Liver (tissue), 8 donors: ENCODE measurements at regions not wholly inside any gene's neighbourhood (a gene's known extent, or its start where the extent isn't known, plus 50 kb on each side); places are given as distances from the start of the nearest gene placed in this dataset.

Source experiments
- DNase-seq: peaks from one replicate; pipeline ENCODE4 v3.0.0-alpha.2; 2017; ENCODE audit warnings: low spot score
- H3K27ac ChIP-seq, 2 donors: one replicate each; pipeline ENCODE4 v1.7.0; 2013; ENCODE audit warnings: inconsistent platforms in 2 of 2, low read length in 2 of 2, control low read depth in 1 of 2, low read depth in 1 of 2, mild to moderate bottlenecking in 1 of 2
- H3K27me3 ChIP-seq, 4 donors: one replicate each; pipeline versions ENCODE4 v1.6.1 to v1.7.0; 2013; ENCODE audit warnings: low read length in 3 of 4, inconsistent platforms in 1 of 4, mild to moderate bottlenecking in 1 of 4, moderate library complexity in 1 of 4; ENCODE audit not compliant: control insufficient read depth in 4 of 4, insufficient read depth in 4 of 4
- H3K36me3 ChIP-seq, 4 donors: one replicate each; pipeline versions ENCODE4 v1.6.1 to v1.7.0; 2013; ENCODE audit warnings: low read length in 3 of 4, mild to moderate bottlenecking in 3 of 4, low read depth in 1 of 4, moderate library complexity in 1 of 4; ENCODE audit not compliant: control insufficient read depth in 4 of 4, insufficient read depth in 3 of 4
- H3K4me1 ChIP-seq, 4 donors: one replicate each; pipeline versions ENCODE4 v1.6.1 to v1.7.0; 2013; ENCODE audit warnings: low read length in 3 of 4, mild to moderate bottlenecking in 3 of 4, moderate library complexity in 1 of 4; ENCODE audit not compliant: control insufficient read depth in 4 of 4, insufficient read depth in 4 of 4
- H3K4me3 ChIP-seq, 3 donors: one replicate each; pipeline versions ENCODE4 v1.6.1 to v1.7.0; 2013; ENCODE audit warnings: low read length in 3 of 3, control low read depth in 1 of 3, low read depth in 1 of 3, mild to moderate bottlenecking in 1 of 3
- H3K9ac ChIP-seq, 2 donors: one replicate each; pipeline ENCODE4 v1.7.0; 2013; ENCODE audit warnings: low read length in 2 of 2, mild to moderate bottlenecking in 2 of 2, moderate library complexity in 2 of 2, control low read depth in 1 of 2, low read depth in 1 of 2
- H3K9me3 ChIP-seq, 4 donors: one replicate each; pipeline versions ENCODE4 v1.6.1 to v1.7.0; 2013; ENCODE audit warnings: low read length in 3 of 4; ENCODE audit not compliant: control insufficient read depth in 4 of 4
- ATF3 ChIP-seq: IDR thresholded peaks from 2 replicates; pipeline ENCODE4 v1.6.1; 2016; ENCODE audit warnings: antibody characterized with exemption
- CTCF ChIP-seq: fragments of 150-350 bp; IDR thresholded peaks from 2 replicates; pipeline ENCODE4 v1.5.1; 2017; ENCODE audit warnings: improper control_type of control experiment, low read depth, low read length; ENCODE audit not compliant: missing input control
- EGR1 ChIP-seq, 2 donors: IDR thresholded peaks; 2 replicates each; pipeline ENCODE4 v1.6.1; 2016 to 2018; ENCODE audit warnings: antibody characterized with exemption in 2 of 2, low read depth in 2 of 2
- FOXA1 ChIP-seq: IDR thresholded peaks from 2 replicates; pipeline ENCODE4 v1.6.1; 2016; ENCODE audit warnings: antibody characterized with exemption
- FOXA2 ChIP-seq: IDR thresholded peaks from 2 replicates; pipeline ENCODE4 v1.6.1; 2016; ENCODE audit warnings: antibody characterized with exemption
- GABPA ChIP-seq, 2 donors: IDR thresholded peaks in 1 of 2; conservative IDR thresholded peaks in 1 of 2; 2 replicates each; pipeline ENCODE4 v1.6.1; 2016; ENCODE audit warnings: antibody characterized with exemption in 2 of 2, mild to moderate bottlenecking in 1 of 2, moderate library complexity in 1 of 2
- HNF4A ChIP-seq, 2 donors: conservative IDR thresholded peaks; 2 replicates each; pipeline ENCODE4 v1.6.1; 2016; ENCODE audit warnings: antibody characterized with exemption in 2 of 2, mild to moderate bottlenecking in 2 of 2
- HNF4G ChIP-seq: IDR thresholded peaks from 2 replicates; pipeline ENCODE4 v1.6.1; 2016; ENCODE audit warnings: antibody characterized with exemption
- JUND ChIP-seq, 2 donors: IDR thresholded peaks; 2 replicates each; pipeline ENCODE4 v1.6.1; 2016; ENCODE audit warnings: antibody characterized with exemption in 2 of 2
- MAX ChIP-seq: IDR thresholded peaks from 2 replicates; pipeline ENCODE4 v1.6.1; 2016; ENCODE audit warnings: antibody characterized with exemption
- NR2F2 ChIP-seq: IDR thresholded peaks from 2 replicates; pipeline ENCODE4 v1.6.1; 2016; ENCODE audit warnings: antibody characterized with exemption
- RAD21 ChIP-seq, 2 donors: IDR thresholded peaks; 2 replicates each; pipeline ENCODE4 v1.6.1; 2016; ENCODE audit warnings: antibody characterized with exemption in 2 of 2, mild to moderate bottlenecking in 2 of 2
- REST ChIP-seq: IDR thresholded peaks from 2 replicates; pipeline ENCODE4 v1.6.1; 2016; ENCODE audit warnings: antibody characterized with exemption, mild to moderate bottlenecking
- RXRA ChIP-seq, 2 donors: IDR thresholded peaks; 2 replicates each; pipeline ENCODE4 v1.6.1; 2017 to 2018; ENCODE audit warnings: antibody characterized with exemption in 2 of 2, mild to moderate bottlenecking in 1 of 2
- SP1 ChIP-seq: IDR thresholded peaks from 2 replicates; pipeline ENCODE4 v1.6.1; 2018; ENCODE audit warnings: antibody characterized with exemption, mild to moderate bottlenecking
- TAF1 ChIP-seq: conservative IDR thresholded peaks from 2 replicates; pipeline ENCODE4 v1.6.1; 2016; ENCODE audit warnings: antibody characterized with exemption, mild to moderate bottlenecking
- YY1 ChIP-seq: IDR thresholded peaks from 2 replicates; pipeline ENCODE4 v1.6.1; 2016; ENCODE audit warnings: antibody characterized with exemption, mild to moderate bottlenecking
- ZBTB33 ChIP-seq: IDR thresholded peaks from 2 replicates; pipeline ENCODE4 v1.6.1; 2016; ENCODE audit warnings: antibody characterized with exemption
- WGBS: extraction: QIAGEN DNeasy Blood & Tissue Kit; methylation state at CpG from one replicate; pipeline ENCODE4 v1.1.7; 2013; 5-methylcytosine and 5-hydroxymethylcytosine counted together
- donor health status: healthy.
- donor health status: healthy.
- donor health status: healthy.
- donor health status: healthy.
- donor health status: healthy.

DNA sequence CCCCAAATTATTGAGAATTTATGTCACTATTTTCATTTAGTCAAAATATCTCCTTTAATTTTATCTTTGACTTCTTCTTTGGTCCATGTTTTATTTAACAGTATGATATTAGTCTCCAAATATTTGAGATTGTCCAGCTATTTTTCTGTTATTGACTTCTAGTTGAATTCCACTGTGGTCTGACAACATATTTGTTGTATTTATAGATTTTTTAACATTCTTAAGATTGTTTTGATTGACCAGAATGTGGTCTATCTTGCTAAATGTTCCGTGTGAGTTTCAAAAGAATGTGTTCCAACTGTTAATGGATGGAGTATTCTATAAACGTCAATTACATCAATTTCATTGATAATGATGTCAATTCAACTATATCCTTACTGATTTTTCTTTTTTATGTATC, 1452.1 kb downstream of the SUCLG1 start:
- Histone ChIP-seq H3K9ac (no peak overlapping the region), H3K27me3 (no peaks in the 10 kb centered on the region), H3K9me3 (peaks cover 0 to 2% (median 0%) of the 10 kb centered on the region in 4 donors), H3K27ac (no peak overlapping the region), H3K4me1 (no peaks in the 10 kb centered on the region), H3K36me3 (no peaks in the 10 kb centered on the region), H3K4me3 (no peak overlapping the region)
- TF ChIP-seq TAF1: no peak
- TF ChIP-seq HNF4A (conservative IDR thresholded peaks at IDR 0.05): no peak
- TF ChIP-seq FOXA1: no peak
- no peak for TF ChIP-seq CTCF
- no peak for TF ChIP-seq YY1
- no peak for TF ChIP-seq FOXA2
- TF ChIP-seq ATF3: no peak
- no peak for DNase-seq
- WGBS: 56% methylated on average over 2 of the region's 2 CpGs

- TF ChIP-seq TAF1 (no peak), GABPA (IDR thresholded peaks at IDR 0.05 in 1 of 2, conservative IDR thresholded peaks at IDR 0.05 in 1 of 2) (no peak), NR2F2 (no peak), HNF4G (no peak), FOXA2 (no peak), RXRA (IDR thresholded peaks at IDR 0.05) (no peak), SP1 (no peak), FOXA1 (no peak), CTCF (no peak), ZBTB33 (no peak), EGR1 (IDR thresholded peaks at IDR 0.05; ENCODE audit: low read depth in 2 of 2) (no peak), REST (no peak), RAD21 (IDR thresholded peaks at IDR 0.05) (no peak), YY1 (no peak), JUND (IDR thresholded peaks at IDR 0.05) (no peak), ATF3 (no peak), MAX (no peak), HNF4A (conservative IDR thresholded peaks at IDR 0.05) (no peak)
- no peaks in the 10 kb centered on the region for H3K4me1 ChIP-seq
- 92% methylated on average over 2 of the region's 2 CpGs for WGBS
Measured at GRCh38 chr2:83003555-83003954, 1455.5 kb downstream of the SUCLG1 start.

More at GRCh38 chr2:83003555-83003954, 1455.5 kb downstream of the SUCLG1 start:
- Histone ChIP-seq H3K9ac (no peak overlapping the region), H3K9me3 (no peaks in the 10 kb centered on the region), H3K27ac (no peak overlapping the region), H3K36me3 (no peaks in the 10 kb centered on the region), H3K27me3 (no peaks in the 10 kb centered on the region), H3K4me3 (no peak overlapping the region)
- DNase-seq: no peak
